ENCODE measurements at regions not wholly inside any gene's neighbourhood (a gene's known extent, or its start where the extent isn't known, plus 50 kb on each side); places are given as distances from the start of the nearest gene placed in this dataset.

GRCh38 chr20:51945177-51945576 lies 142.9 kb upstream of the SALL4 start:
- TF ChIP-seq, protein P1, sequence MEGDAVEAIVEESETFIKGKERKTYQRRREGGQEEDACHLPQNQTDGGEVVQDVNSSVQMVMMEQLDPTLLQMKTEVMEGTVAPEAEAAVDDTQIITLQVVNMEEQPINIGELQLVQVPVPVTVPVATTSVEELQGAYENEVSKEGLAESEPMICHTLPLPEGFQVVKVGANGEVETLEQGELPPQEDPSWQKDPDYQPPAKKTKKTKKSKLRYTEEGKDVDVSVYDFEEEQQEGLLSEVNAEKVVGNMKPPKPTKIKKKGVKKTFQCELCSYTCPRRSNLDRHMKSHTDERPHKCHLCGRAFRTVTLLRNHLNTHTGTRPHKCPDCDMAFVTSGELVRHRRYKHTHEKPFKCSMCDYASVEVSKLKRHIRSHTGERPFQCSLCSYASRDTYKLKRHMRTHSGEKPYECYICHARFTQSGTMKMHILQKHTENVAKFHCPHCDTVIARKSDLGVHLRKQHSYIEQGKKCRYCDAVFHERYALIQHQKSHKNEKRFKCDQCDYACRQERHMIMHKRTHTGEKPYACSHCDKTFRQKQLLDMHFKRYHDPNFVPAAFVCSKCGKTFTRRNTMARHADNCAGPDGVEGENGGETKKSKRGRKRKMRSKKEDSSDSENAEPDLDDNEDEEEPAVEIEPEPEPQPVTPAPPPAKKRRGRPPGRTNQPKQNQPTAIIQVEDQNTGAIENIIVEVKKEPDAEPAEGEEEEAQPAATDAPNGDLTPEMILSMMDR (IDR thresholded peaks at IDR 0.05): no peak
- no peak for TF ChIP-seq POLR2A (IDR thresholded peaks at IDR 0.05)
- TF ChIP-seq POLR2AphosphoS5 (IDR thresholded peaks at IDR 0.05): no peak
